MCF 10A (cell line): ENCODE measurements at regions not wholly inside any gene's neighbourhood (a gene's known extent, or its start where the extent isn't known, plus 50 kb on each side); places are given as distances from the start of the nearest gene placed in this dataset.

ENCODE experiments used
- BruUV-seq: library from RNA; stranded (reverse); fragments of 400-500 nt; replicated peaks from 2 replicates; lab custom pipeline; 2021; lab: Mats Ljungman, UMichigan
- CTCF ChIA-PET: fragments of 300-600 bp; sonication (Branson Sonifier 250); formaldehyde crosslinking; extraction: SDS; loops from one replicate; lab custom pipeline; 2021; ENCODE audit warnings: antibody characterized with exemption, inconsistent platforms; lab: Yijun Ruan, JAX
- POLR2A ChIA-PET: fragments of 300-600, 350-650 bp; sonication (Branson Sonifier 250); formaldehyde crosslinking; extraction: SDS; loops from one replicate; lab custom pipeline; 2020; ENCODE audit warnings: antibody characterized with exemption, inconsistent platforms; lab: Yijun Ruan, JAX
- DNase-seq: peaks from one replicate; pipeline ENCODE4 v3.0.0-alpha.2; 2018; ENCODE audit not compliant: unreplicated experiment
- H3K27ac Mint-ChIP-seq: one replicate; pipeline ENCODE4 v1.8.0; 2022; ENCODE audit warnings: mild to moderate bottlenecking, low read depth, mixed read lengths; ENCODE audit not compliant: unreplicated experiment
- H3K27me3 Mint-ChIP-seq: one replicate; pipeline ENCODE4 v1.8.0; 2022; ENCODE audit warnings: mixed read lengths; ENCODE audit not compliant: insufficient read depth, unreplicated experiment
- H3K36me3 Mint-ChIP-seq: one replicate; pipeline ENCODE4 v1.8.0; 2022; ENCODE audit warnings: mild to moderate bottlenecking, moderate library complexity, mixed read lengths; ENCODE audit not compliant: insufficient read depth, unreplicated experiment
- H3K4me1 Mint-ChIP-seq: one replicate; pipeline ENCODE4 v1.8.0; 2022; ENCODE audit warnings: mixed read lengths; ENCODE audit not compliant: insufficient read depth, unreplicated experiment
- H3K4me3 Mint-ChIP-seq: one replicate; pipeline ENCODE4 v1.8.0; 2022; ENCODE audit warnings: mild to moderate bottlenecking, moderate library complexity, mixed read lengths; ENCODE audit not compliant: unreplicated experiment
- H3K9me3 Mint-ChIP-seq: one replicate; pipeline ENCODE4 v1.8.0; 2022; ENCODE audit warnings: mixed read lengths; ENCODE audit not compliant: unreplicated experiment
- CTCF ChIP-seq: fragments of 200-600 bp; IDR thresholded peaks from one replicate; pipeline ENCODE4 v1.8.0; 2022; ENCODE audit warnings: antibody characterized with exemption, mild to moderate bottlenecking; ENCODE audit not compliant: unreplicated experiment
- intact Hi-C: fragments of 100-400 bp; cut with micrococcal nuclease; formaldehyde crosslinking; loops from 2 replicates; pipeline ENCODE4 v1.14.1; 2022

GRCh38 chr1:221630236-221630635 is 111.7 kb downstream of the DUSP10 start:
- no peaks in the 10 kb centered on the region for H3K9me3 Mint-ChIP-seq
- H3K27ac Mint-ChIP-seq, result no peak overlapping the region
- no peaks in the 10 kb centered on the region for H3K36me3 Mint-ChIP-seq
- DNase-seq, result no peak
- no peak for TF ChIP-seq CTCF
- ChIA-PET POLR2A (no interaction called here), CTCF (interaction anchor here (0.5 to 0.6 kb wide), 2 partner anchors 615 to 1897 kb away, joined by 3 to 4 read pairs; no protein-coding TSS in a partner anchor)
- BruUV-seq, result no TSS peak
- no peaks in the 10 kb centered on the region for H3K4me1 Mint-ChIP-seq
- intact Hi-C loops, result no loop called here
- no peaks in the 10 kb centered on the region for H3K27me3 Mint-ChIP-seq
- H3K4me3 Mint-ChIP-seq, result no peak overlapping the region

GRCh38 chr1:221631556-221631955 is 110.3 kb downstream of the DUSP10 start:
- intact Hi-C loops, result no loop called here
- Mint-ChIP-seq H3K27ac (no peak overlapping the region), H3K36me3 (no peaks in the 10 kb centered on the region), H3K4me3 (no peak overlapping the region), H3K4me1 (no peaks in the 10 kb centered on the region), H3K27me3 (no peaks in the 10 kb centered on the region), H3K9me3 (no peaks in the 10 kb centered on the region)
- POLR2A ChIA-PET, result no interaction called here
- BruUV-seq, result no TSS peak
- TF ChIP-seq CTCF, result no peak
- CTCF ChIA-PET, result interaction anchor here (0.6 to 0.7 kb wide), 3 partner anchors 11 to 714 kb away, joined by 3 to 8 read pairs (median 3); no protein-coding TSS in a partner anchor
- DNase-seq, result no peak

- TF ChIP-seq CTCF, result no peak
- no TSS peak for BruUV-seq
- intact Hi-C loops, result no loop called here
Observed at GRCh38 chr1:221632072-221632471, 109.8 kb downstream of the DUSP10 start.

GRCh38 chr1:221633841-221634409 is 108.0 kb downstream of the DUSP10 start:
- Mint-ChIP-seq H3K36me3 (no peaks in the 10 kb centered on the region), H3K9me3 (no peaks in the 10 kb centered on the region), H3K27ac (no peak overlapping the region), H3K4me1 (no peaks in the 10 kb centered on the region), H3K27me3 (no peaks in the 10 kb centered on the region), H3K4me3 (no peak overlapping the region)
- CTCF ChIA-PET, result interaction anchor here (2.1 kb wide), 1 partner anchor 13 kb away, joined by 4 read pairs; no protein-coding TSS in a partner anchor
- intact Hi-C loops, result no loop called here
- no peak for TF ChIP-seq CTCF
- no TSS peak for BruUV-seq
- POLR2A ChIA-PET, result interaction anchor here (0.6 kb wide), 1 partner anchor 109 kb away, joined by 3 read pairs; no protein-coding TSS in a partner anchor
- no peak for DNase-seq

More at GRCh38 chr1:221632072-221632471, 109.8 kb downstream of the DUSP10 start:
- Mint-ChIP-seq H3K36me3 (no peaks in the 10 kb centered on the region), H3K9me3 (no peaks in the 10 kb centered on the region), H3K27me3 (no peaks in the 10 kb centered on the region), H3K4me1 (no peaks in the 10 kb centered on the region), H3K27ac (no peak overlapping the region), H3K4me3 (no peak overlapping the region)
- ChIA-PET CTCF (interaction anchor here (0.6 to 0.7 kb wide), 3 partner anchors 11 to 715 kb away, joined by 3 to 8 read pairs (median 3); no protein-coding TSS in a partner anchor), POLR2A (interaction anchor here (0.8 to 0.9 kb wide), 2 partner anchors 17 to 30 kb away, joined by 3 to 4 read pairs; no protein-coding TSS in a partner anchor)
- DNase-seq, result no peak
